Posterior cingulate gyrus (tissue), 11 donors: ENCODE measurements at regions not wholly inside any gene's neighbourhood (a gene's known extent, or its start where the extent isn't known, plus 50 kb on each side); places are given as distances from the start of the nearest gene placed in this dataset.

ENCODE experiments used
- DNase-seq, 10 donors: peaks; one replicate each; pipeline versions ENCODE4 v3.0.0 to v3.0.0-alpha.2; 2020 to 2021; ENCODE audit warnings: mixed read lengths in 3 of 10
- intact Hi-C: fragments of 100-400 bp; cut with DNase I; formaldehyde crosslinking; loops from one replicate; pipeline ENCODE4 v1.15.1; 2023

- no peak for DNase-seq
- intact Hi-C loops: no loop called here
Measured at GRCh38 chr10:59595593-59595992, 114.1 kb downstream of the SLC16A9 start.

GRCh38 chr10:59593768-59594167, 115.9 kb downstream of the SLC16A9 start:
- intact Hi-C loops: no loop called here
- no peak for DNase-seq

GRCh38 chr10:59589796-59590195, 119.9 kb downstream of the SLC16A9 start:
- DNase-seq: no peak
- intact Hi-C loops: loop anchor here (5.0 to 10.0 kb wide), 3 partner anchors 33 to 805 kb away; no protein-coding TSS in a partner anchor

GRCh38 chr10:59588791-59589190, 120.9 kb downstream of the SLC16A9 start:
- DNase-seq: no peak
- intact Hi-C loops: loop anchor here (5.0 to 10.0 kb wide), 3 partner anchors 34 to 804 kb away; no protein-coding TSS in a partner anchor

GRCh38 chr10:59587756-59588140, 121.9 kb downstream of the SLC16A9 start:
- intact Hi-C loops: loop anchor here (5.0 to 10.0 kb wide), 3 partner anchors 35 to 803 kb away; no protein-coding TSS in a partner anchor
- no peak for DNase-seq

- intact Hi-C loops: loop anchor here (5.0 to 10.0 kb wide), 3 partner anchors 35 to 802 kb away; no protein-coding TSS in a partner anchor
- DNase-seq: no peak
Measured at GRCh38 chr10:59587083-59587755, 122.4 kb downstream of the SLC16A9 start.

GRCh38 chr10:59586407-59586891, 123.2 kb downstream of the SLC16A9 start:
- peak in 1 of 10 donors; percentile 60 for DNase-seq
- intact Hi-C loops: loop anchor here (5.0 to 10.0 kb wide), 3 partner anchors 36 to 802 kb away; no protein-coding TSS in a partner anchor

GRCh38 chr10:59585046-59585700, 124.5 kb downstream of the SLC16A9 start:
- peak in 6 of 10 donors; percentile 21 to 92 (median 35) for DNase-seq
- intact Hi-C loops: loop anchor here (5.0 to 10.0 kb wide), 3 partner anchors 37 to 800 kb away; no protein-coding TSS in a partner anchor

- DNase-seq: no peak
- intact Hi-C loops: loop anchor here (5.0 to 10.0 kb wide), 3 partner anchors 228 to 798 kb away; no protein-coding TSS in a partner anchor
Measured at GRCh38 chr10:59582780-59583179, 126.9 kb downstream of the SLC16A9 start.

GRCh38 chr10:59582058-59582457, 127.6 kb downstream of the SLC16A9 start:
- intact Hi-C loops: loop anchor here (5.0 to 10.0 kb wide), 3 partner anchors 227 to 797 kb away; no protein-coding TSS in a partner anchor
- peak in 3 of 10 donors; percentile 14 to 81 (median 38) for DNase-seq

- no peak for DNase-seq
Measured at GRCh38 chr10:59580026-59580863, 129.4 kb downstream of the SLC16A9 start.

GRCh38 chr10:59578741-59579140, 130.9 kb downstream of the SLC16A9 start:
- peak in 1 of 10 donors; percentile 10 for DNase-seq
- intact Hi-C loops: loop anchor here (2.0 to 10.0 kb wide), 2 partner anchors 114 to 338 kb away; no protein-coding TSS in a partner anchor

More at GRCh38 chr10:59580026-59580863, 129.4 kb downstream of the SLC16A9 start:
- intact Hi-C loops: loop anchor here (5.0 to 10.0 kb wide), 3 partner anchors 225 to 795 kb away; no protein-coding TSS in a partner anchor

- intact Hi-C loops: loop anchor here (2.0 to 10.0 kb wide), 2 partner anchors 113 to 337 kb away; no protein-coding TSS in a partner anchor
- no peak for DNase-seq
Measured at GRCh38 chr10:59577984-59578383, 131.7 kb downstream of the SLC16A9 start.

GRCh38 chr10:59575269-59575668, 134.4 kb downstream of the SLC16A9 start:
- intact Hi-C loops: loop anchor here (10.0 kb wide), 1 partner anchor 110 kb away; no protein-coding TSS in a partner anchor
- DNase-seq: no peak

GRCh38 chr10:59563531-59563930, 146.1 kb downstream of the SLC16A9 start:
- no peak for DNase-seq
- intact Hi-C loops: no loop called here

- DNase-seq: no peak
- intact Hi-C loops: no loop called here
Measured at GRCh38 chr10:59562126-59562525, 147.5 kb downstream of the SLC16A9 start.

- peak in 8 of 10 donors; percentile 26 to 85 (median 48) for DNase-seq
- intact Hi-C loops: no loop called here
Measured at GRCh38 chr10:59561477-59562121, 148.1 kb downstream of the SLC16A9 start.

- DNase-seq: no peak
- intact Hi-C loops: no loop called here
Measured at GRCh38 chr10:59560990-59561389, 148.7 kb downstream of the SLC16A9 start.

GRCh38 chr10:59560161-59560560, 149.5 kb downstream of the SLC16A9 start:
- intact Hi-C loops: no loop called here

More at GRCh38 chr10:59560161-59560560, 149.5 kb downstream of the SLC16A9 start:
- no peak for DNase-seq
